ENCODE measurements at regions not wholly inside any gene's neighbourhood (a gene's known extent, or its start where the extent isn't known, plus 50 kb on each side); places are given as distances from the start of the nearest gene placed in this dataset.

DNA sequence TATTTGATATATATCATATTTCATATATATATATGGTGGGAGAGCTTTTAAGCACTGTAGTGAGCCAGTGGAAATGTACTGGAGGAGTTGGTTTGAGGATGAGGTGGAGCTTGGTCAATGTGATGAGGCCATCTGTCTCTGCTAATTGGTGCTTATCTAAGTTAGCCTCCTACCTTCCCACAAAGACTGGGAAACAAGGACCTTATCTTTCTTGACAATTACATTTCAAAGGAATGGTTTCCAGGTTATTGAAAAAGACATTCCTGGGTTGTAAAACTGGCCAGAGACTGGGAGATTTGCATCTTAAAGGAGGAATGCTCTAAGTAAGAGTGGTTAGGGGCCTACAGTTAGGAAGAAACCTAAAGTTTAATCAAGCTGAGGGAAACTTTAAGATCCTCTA, 212.8 kb upstream of the SYT1 start:
- no peaks in the 10 kb centered on the region for H3F3A ChIP-seq (replicated peaks; ENCODE audit: insufficient read depth)
- no peaks in the 10 kb centered on the region for H3K79me2 ChIP-seq (ENCODE audit: insufficient read depth)
- POLR2A ChIA-PET: no interaction called here
- no peaks in the 10 kb centered on the region for H3K4me1 ChIP-seq (ENCODE audit: control insufficient read depth in 1 of 2, insufficient read depth in 2 of 2, low read depth in 1 of 2, low read length in 1 of 2)
- H3K36me3 ChIP-seq (replicated peaks in 1 of 2; ENCODE audit: control insufficient read depth in 1 of 2, insufficient read depth in 2 of 2, low read length in 1 of 2): no peaks in the 10 kb centered on the region
- no peak overlapping the region for H3K4me2 ChIP-seq
- peak; percentile 5 for DNase-seq
- peak overlapping the region; percentile 39; the same call in 1 of the 2 replicates for H2AFZ ChIP-seq (ENCODE audit: low read depth)
- CTCF ChIA-PET: no interaction called here
- TF ChIP-seq EZH2phosphoT487 (IDR thresholded peaks at IDR 0.05; ENCODE audit: borderline replicate concordance, low read depth) (no peak), TCF12 (IDR thresholded peaks at IDR 0.05) (no peak)
- H4K20me1 ChIP-seq (ENCODE audit: insufficient read depth): no peaks in the 10 kb centered on the region
- H3K9me2 ChIP-seq: no peaks in the 10 kb centered on the region
- H3K27me3 ChIP-seq (ENCODE audit: insufficient read depth): no peaks in the 10 kb centered on the region
- H3K9me3 ChIP-seq: no peaks in the 10 kb centered on the region
- H3K9ac ChIP-seq: no peak overlapping the region
- H3K27ac ChIP-seq (ENCODE audit: low read depth in 2 of 2, low read length in 1 of 2): no peak overlapping the region
- no peak overlapping the region for H3K4me3 ChIP-seq (ENCODE audit: low read depth in 2 of 2, low read length in 1 of 2)

DNA sequence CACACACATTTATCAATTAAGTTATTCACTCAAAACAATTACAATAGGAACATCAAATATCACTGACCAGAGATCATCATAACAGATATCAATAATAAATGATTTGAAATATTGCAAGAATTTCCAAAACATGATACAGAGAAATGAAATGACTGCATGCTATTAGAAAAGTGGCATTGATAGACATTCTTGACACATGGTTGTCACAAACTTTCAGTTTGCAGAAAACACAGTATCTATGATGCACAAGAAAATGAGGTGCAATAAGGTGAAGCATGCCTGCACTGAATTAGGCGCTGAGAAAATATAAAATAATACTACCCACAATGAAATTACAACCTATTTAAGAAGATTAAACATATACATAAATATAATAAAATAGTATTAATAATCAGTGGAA, 198.0 kb upstream of the SYT1 start:
- ChIA-PET POLR2A (no interaction called here), CTCF (no interaction called here)
- Histone ChIP-seq H3K27ac (ENCODE audit: low read depth in 2 of 2, low read length in 1 of 2) (no peak overlapping the region), H3K4me2 (no peak overlapping the region), H3K9me3 (no peaks in the 10 kb centered on the region), H3K4me1 (ENCODE audit: control insufficient read depth in 1 of 2, insufficient read depth in 2 of 2, low read depth in 1 of 2, low read length in 1 of 2) (no peaks in the 10 kb centered on the region), H3F3A (replicated peaks; ENCODE audit: insufficient read depth) (no peaks in the 10 kb centered on the region), H3K36me3 (replicated peaks in 1 of 2; ENCODE audit: control insufficient read depth in 1 of 2, insufficient read depth in 2 of 2, low read length in 1 of 2) (no peaks in the 10 kb centered on the region), H3K27me3 (ENCODE audit: insufficient read depth) (no peaks in the 10 kb centered on the region), H3K4me3 (ENCODE audit: low read depth in 2 of 2, low read length in 1 of 2) (no peak overlapping the region), H4K20me1 (ENCODE audit: insufficient read depth) (no peaks in the 10 kb centered on the region), H3K79me2 (ENCODE audit: insufficient read depth) (no peaks in the 10 kb centered on the region), H3K9ac (no peak overlapping the region), H2AFZ (ENCODE audit: low read depth) (no peak overlapping the region), H3K9me2 (no peaks in the 10 kb centered on the region)
- no peak for DNase-seq
- TF ChIP-seq SMC3 (IDR thresholded peaks at IDR 0.05; ENCODE audit: low read depth, low read length): no peak
- 71% methylated on average over 1 of the region's 1 CpG for WGBS (ENCODE audit: low lambda C conversion rate)

DNA sequence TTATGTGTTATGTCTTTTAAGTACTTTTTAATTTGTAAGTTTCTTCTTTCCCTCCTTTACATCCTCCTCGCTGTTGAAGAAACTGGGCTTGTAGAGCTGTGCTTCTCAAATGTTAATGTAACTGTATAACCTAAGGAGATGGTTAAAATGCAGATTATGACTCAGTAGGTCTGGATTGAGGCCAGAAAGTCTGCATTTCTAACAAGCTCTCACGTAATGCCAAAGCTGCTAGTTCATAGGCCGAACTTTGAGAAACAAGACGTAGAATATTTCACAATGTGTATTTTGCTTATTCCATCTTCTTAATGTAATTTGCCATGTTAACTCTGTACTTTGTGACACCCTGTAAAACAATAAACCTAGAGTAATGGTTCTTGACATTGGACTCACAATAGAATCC, 193.3 kb upstream of the SYT1 start:
- no peaks in the 10 kb centered on the region for H3K36me3 ChIP-seq (replicated peaks in 1 of 2; ENCODE audit: control insufficient read depth in 1 of 2, insufficient read depth in 2 of 2, low read length in 1 of 2)
- CTCF ChIA-PET: no interaction called here
- peak overlapping the region in 1 of 2 experiments; percentile 37; a peak in 2 of 4 replicates for H3K27ac ChIP-seq (ENCODE audit: low read depth in 2 of 2, low read length in 1 of 2)
- DNase-seq: no peak
- TF ChIP-seq NFIC (IDR thresholded peaks at IDR 0.05; ENCODE audit: borderline replicate concordance) (peak; percentile 74), POLR2AphosphoS5 (IDR thresholded peaks at IDR 0.05; ENCODE audit: low read depth, low read length) (no peak), FOSL2 (IDR thresholded peaks at IDR 0.05; ENCODE audit: borderline replicate concordance, low read depth) (peak; percentile 64; the same call in 1 of the 2 replicates)
- POLR2A ChIA-PET: no interaction called here
- peak overlapping the region; percentile 7; the same call in 1 of the 2 replicates for H2AFZ ChIP-seq (ENCODE audit: low read depth)
- no peaks in the 10 kb centered on the region for H4K20me1 ChIP-seq (ENCODE audit: insufficient read depth)
- no peak overlapping the region for H3K9ac ChIP-seq
- WGBS (ENCODE audit: low lambda C conversion rate): 45% methylated on average over 4 of the region's 4 CpGs
- no peaks in the 10 kb centered on the region for H3K9me2 ChIP-seq
- H3K4me3 ChIP-seq (ENCODE audit: low read depth in 2 of 2, low read length in 1 of 2): no peak overlapping the region
- H3F3A ChIP-seq (replicated peaks; ENCODE audit: insufficient read depth): peaks cover 5% of the 10 kb centered on the region
- no peaks in the 10 kb centered on the region; a peak in 2 of 4 replicates for H3K4me1 ChIP-seq (ENCODE audit: control insufficient read depth in 1 of 2, insufficient read depth in 2 of 2, low read depth in 1 of 2, low read length in 1 of 2)
- no peaks in the 10 kb centered on the region for H3K9me3 ChIP-seq
- no peaks in the 10 kb centered on the region for H3K79me2 ChIP-seq (ENCODE audit: insufficient read depth)
- no peaks in the 10 kb centered on the region for H3K27me3 ChIP-seq (ENCODE audit: insufficient read depth)
- H3K4me2 ChIP-seq: no peak overlapping the region

DNA sequence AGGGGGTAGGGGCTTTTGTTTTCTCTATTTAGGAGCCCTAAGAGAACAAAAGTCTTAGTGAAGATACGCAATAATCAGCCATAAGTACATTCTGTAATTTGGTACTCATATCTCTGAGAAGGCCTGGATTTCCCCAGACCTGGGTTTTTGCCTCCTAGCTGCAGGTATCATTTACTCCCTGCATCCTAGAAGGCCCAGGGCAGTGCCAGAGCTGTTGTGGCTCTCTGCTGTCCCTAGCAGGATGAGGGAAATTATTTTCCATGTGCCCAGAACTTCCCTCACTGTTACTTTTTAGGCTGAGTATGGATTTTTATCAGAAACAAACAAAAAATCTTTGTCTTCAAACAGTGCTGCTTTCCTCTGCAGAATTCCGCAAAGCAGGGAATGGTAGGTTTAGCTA, 192.5 kb upstream of the SYT1 start:
- no peaks in the 10 kb centered on the region for H3K36me3 ChIP-seq (replicated peaks in 1 of 2; ENCODE audit: control insufficient read depth in 1 of 2, insufficient read depth in 2 of 2, low read length in 1 of 2)
- no peak overlapping the region for H3K9ac ChIP-seq
- no peaks in the 10 kb centered on the region; a peak in 2 of 4 replicates for H3K4me1 ChIP-seq (ENCODE audit: control insufficient read depth in 1 of 2, insufficient read depth in 2 of 2, low read depth in 1 of 2, low read length in 1 of 2)
- DNase-seq: no peak
- H3K4me2 ChIP-seq: no peak overlapping the region
- no peaks in the 10 kb centered on the region for H3K79me2 ChIP-seq (ENCODE audit: insufficient read depth)
- WGBS (ENCODE audit: low lambda C conversion rate): 96% methylated on average over 2 of the region's 2 CpGs
- H3K9me3 ChIP-seq: no peaks in the 10 kb centered on the region
- peaks cover 5% of the 10 kb centered on the region for H3F3A ChIP-seq (replicated peaks; ENCODE audit: insufficient read depth)
- ChIA-PET POLR2A (no interaction called here), CTCF (no interaction called here)
- no peaks in the 10 kb centered on the region for H4K20me1 ChIP-seq (ENCODE audit: insufficient read depth)
- H3K9me2 ChIP-seq: no peaks in the 10 kb centered on the region
- no peaks in the 10 kb centered on the region for H3K27me3 ChIP-seq (ENCODE audit: insufficient read depth)
- H3K27ac ChIP-seq (ENCODE audit: low read depth in 2 of 2, low read length in 1 of 2): no peak overlapping the region
- H2AFZ ChIP-seq (ENCODE audit: low read depth): no peak overlapping the region
- no peak overlapping the region for H3K4me3 ChIP-seq (ENCODE audit: low read depth in 2 of 2, low read length in 1 of 2)
- TF ChIP-seq MEF2A (IDR thresholded peaks at IDR 0.05; ENCODE audit: borderline replicate concordance, low read depth): no peak
- no peak for TF ChIP-seq FOXJ3 (CRISPR knock-in tag; IDR thresholded peaks at IDR 0.05)
- no peak for TF ChIP-seq FOSL2 (IDR thresholded peaks at IDR 0.05; ENCODE audit: borderline replicate concordance, low read depth)
- TF ChIP-seq, protein P1, sequence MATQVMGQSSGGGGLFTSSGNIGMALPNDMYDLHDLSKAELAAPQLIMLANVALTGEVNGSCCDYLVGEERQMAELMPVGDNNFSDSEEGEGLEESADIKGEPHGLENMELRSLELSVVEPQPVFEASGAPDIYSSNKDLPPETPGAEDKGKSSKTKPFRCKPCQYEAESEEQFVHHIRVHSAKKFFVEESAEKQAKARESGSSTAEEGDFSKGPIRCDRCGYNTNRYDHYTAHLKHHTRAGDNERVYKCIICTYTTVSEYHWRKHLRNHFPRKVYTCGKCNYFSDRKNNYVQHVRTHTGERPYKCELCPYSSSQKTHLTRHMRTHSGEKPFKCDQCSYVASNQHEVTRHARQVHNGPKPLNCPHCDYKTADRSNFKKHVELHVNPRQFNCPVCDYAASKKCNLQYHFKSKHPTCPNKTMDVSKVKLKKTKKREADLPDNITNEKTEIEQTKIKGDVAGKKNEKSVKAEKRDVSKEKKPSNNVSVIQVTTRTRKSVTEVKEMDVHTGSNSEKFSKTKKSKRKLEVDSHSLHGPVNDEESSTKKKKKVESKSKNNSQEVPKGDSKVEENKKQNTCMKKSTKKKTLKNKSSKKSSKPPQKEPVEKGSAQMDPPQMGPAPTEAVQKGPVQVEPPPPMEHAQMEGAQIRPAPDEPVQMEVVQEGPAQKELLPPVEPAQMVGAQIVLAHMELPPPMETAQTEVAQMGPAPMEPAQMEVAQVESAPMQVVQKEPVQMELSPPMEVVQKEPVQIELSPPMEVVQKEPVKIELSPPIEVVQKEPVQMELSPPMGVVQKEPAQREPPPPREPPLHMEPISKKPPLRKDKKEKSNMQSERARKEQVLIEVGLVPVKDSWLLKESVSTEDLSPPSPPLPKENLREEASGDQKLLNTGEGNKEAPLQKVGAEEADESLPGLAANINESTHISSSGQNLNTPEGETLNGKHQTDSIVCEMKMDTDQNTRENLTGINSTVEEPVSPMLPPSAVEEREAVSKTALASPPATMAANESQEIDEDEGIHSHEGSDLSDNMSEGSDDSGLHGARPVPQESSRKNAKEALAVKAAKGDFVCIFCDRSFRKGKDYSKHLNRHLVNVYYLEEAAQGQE (IDR thresholded peaks at IDR 0.05; ENCODE audit: low read depth, low read length): no peak
- no peak for TF ChIP-seq POLR2AphosphoS5 (IDR thresholded peaks at IDR 0.05; ENCODE audit: low read depth, low read length)
- TF ChIP-seq, protein P2, sequence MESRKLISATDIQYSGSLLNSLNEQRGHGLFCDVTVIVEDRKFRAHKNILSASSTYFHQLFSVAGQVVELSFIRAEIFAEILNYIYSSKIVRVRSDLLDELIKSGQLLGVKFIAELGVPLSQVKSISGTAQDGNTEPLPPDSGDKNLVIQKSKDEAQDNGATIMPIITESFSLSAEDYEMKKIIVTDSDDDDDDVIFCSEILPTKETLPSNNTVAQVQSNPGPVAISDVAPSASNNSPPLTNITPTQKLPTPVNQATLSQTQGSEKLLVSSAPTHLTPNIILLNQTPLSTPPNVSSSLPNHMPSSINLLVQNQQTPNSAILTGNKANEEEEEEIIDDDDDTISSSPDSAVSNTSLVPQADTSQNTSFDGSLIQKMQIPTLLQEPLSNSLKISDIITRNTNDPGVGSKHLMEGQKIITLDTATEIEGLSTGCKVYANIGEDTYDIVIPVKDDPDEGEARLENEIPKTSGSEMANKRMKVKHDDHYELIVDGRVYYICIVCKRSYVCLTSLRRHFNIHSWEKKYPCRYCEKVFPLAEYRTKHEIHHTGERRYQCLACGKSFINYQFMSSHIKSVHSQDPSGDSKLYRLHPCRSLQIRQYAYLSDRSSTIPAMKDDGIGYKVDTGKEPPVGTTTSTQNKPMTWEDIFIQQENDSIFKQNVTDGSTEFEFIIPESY (IDR thresholded peaks at IDR 0.05; ENCODE audit: borderline replicate concordance, low read depth): no peak
- TF ChIP-seq RAD21 (IDR thresholded peaks at IDR 0.05; ENCODE audit: low read length): no peak
- TF ChIP-seq EZH2phosphoT487 (IDR thresholded peaks at IDR 0.05; ENCODE audit: borderline replicate concordance, low read depth): no peak
- no peak for TF ChIP-seq JUND (IDR thresholded peaks at IDR 0.05)
